Peyer's patch (tissue), 4 donors: ENCODE measurements at regions not wholly inside any gene's neighbourhood (a gene's known extent, or its start where the extent isn't known, plus 50 kb on each side); places are given as distances from the start of the nearest gene placed in this dataset.
"Not testable (repeated sequence)": the region's sequence is repeated elsewhere in the genome, so short reads cannot be mapped to it uniquely, and the experiment has no call there.

ENCODE experiments used
- CTCF ChIP-seq, 6 experiments: fragments of 450-650 bp in 4 of 6; fragments of 200-600 bp in 2 of 6; sonication (generic) in 1 of 6; IDR thresholded peaks; one replicate each; pipeline ENCODE4 v1.5.1; 2017 to 2019; ENCODE audit warnings: antibody characterized with exemption in 6 of 6, mild to moderate bottlenecking in 3 of 6, moderate library complexity in 1 of 6
- POLR2A ChIP-seq, 2 donors: fragments of 450-650 bp; IDR thresholded peaks; one replicate each; pipeline ENCODE4 v1.5.1; 2017; ENCODE audit warnings: antibody characterized with exemption in 2 of 2, mild to moderate bottlenecking in 2 of 2, moderate library complexity in 2 of 2

- TF ChIP-seq CTCF, POLR2A (IDR thresholded peaks at IDR 0.05): not testable (repeated sequence)
These were observed 51.7 kb downstream of the PPIAL4C start for GRCh38 chr1:149635290-149635899.
